Chondrocyte (in vitro differentiated cells): ENCODE measurements at regions not wholly inside any gene's neighbourhood (a gene's known extent, or its start where the extent isn't known, plus 50 kb on each side); places are given as distances from the start of the nearest gene placed in this dataset.

ENCODE experiments used
- DNase-seq: peaks from one replicate; pipeline ENCODE4 v3.0.0; 2021; ENCODE audit warnings: mixed read lengths, low spot score
- H3K27ac Mint-ChIP-seq: one replicate; pipeline ENCODE4 v1.8.0; 2021; ENCODE audit warnings: mild to moderate bottlenecking, moderate library complexity, mixed read lengths; ENCODE audit not compliant: unreplicated experiment
- H3K27me3 Mint-ChIP-seq: 2 replicates; pipeline ENCODE4 v1.8.0; 2021; ENCODE audit warnings: low read depth, mixed read lengths
- H3K36me3 Mint-ChIP-seq: 2 replicates; pipeline ENCODE4 v1.8.0; 2021; ENCODE audit warnings: low read depth, mixed read lengths
- H3K4me1 Mint-ChIP-seq: 2 replicates; pipeline ENCODE4 v1.8.0; 2021; ENCODE audit warnings: low read depth, mild to moderate bottlenecking, mixed read lengths
- H3K4me3 Mint-ChIP-seq: one replicate; pipeline ENCODE4 v1.8.0; 2021; ENCODE audit warnings: mild to moderate bottlenecking, moderate library complexity, mixed read lengths; ENCODE audit not compliant: unreplicated experiment
- H3K9me3 Mint-ChIP-seq: 2 replicates; pipeline ENCODE4 v1.8.0; 2021; ENCODE audit warnings: low read depth, mixed read lengths
- CTCF ChIP-seq: fragments of 200-600 bp; sonication (generic); IDR thresholded peaks from 2 replicates; pipeline ENCODE4 v1.5.0; 2021; ENCODE audit warnings: antibody characterized with exemption, mild to moderate bottlenecking, moderate library complexity

- no peak for TF ChIP-seq CTCF
- Mint-ChIP-seq H3K27ac (no peak overlapping the region), H3K27me3 (no peaks in the 10 kb centered on the region), H3K4me1 (peaks cover 38% of the 10 kb centered on the region), H3K4me3 (no peak overlapping the region), H3K9me3 (no peaks in the 10 kb centered on the region), H3K36me3 (no peaks in the 10 kb centered on the region)
- DNase-seq = no peak
Observed at GRCh38 chr11:27287205-27287604, 75.8 kb downstream of the CCDC34 start.

- Mint-ChIP-seq H3K27me3 (no peaks in the 10 kb centered on the region), H3K27ac (no peak overlapping the region), H3K4me1 (peaks cover 47% of the 10 kb centered on the region), H3K9me3 (no peaks in the 10 kb centered on the region), H3K36me3 (no peaks in the 10 kb centered on the region), H3K4me3 (no peak overlapping the region)
- no peak for DNase-seq
- TF ChIP-seq CTCF = no peak
Observed at GRCh38 chr11:27285761-27286160, 77.3 kb downstream of the CCDC34 start.

GRCh38 chr11:27282806-27283205 is 80.2 kb downstream of the CCDC34 start:
- H3K4me1 Mint-ChIP-seq = peaks cover 38% of the 10 kb centered on the region
- H3K36me3 Mint-ChIP-seq = no peaks in the 10 kb centered on the region
- no peaks in the 10 kb centered on the region for H3K27me3 Mint-ChIP-seq
- H3K4me3 Mint-ChIP-seq = no peak overlapping the region
- H3K27ac Mint-ChIP-seq = peak overlapping the region; percentile 86
- DNase-seq = no peak
- TF ChIP-seq CTCF = no peak
- no peaks in the 10 kb centered on the region for H3K9me3 Mint-ChIP-seq

- no peak for TF ChIP-seq CTCF
- Mint-ChIP-seq H3K4me1 (peaks cover 38% of the 10 kb centered on the region), H3K36me3 (no peaks in the 10 kb centered on the region), H3K27me3 (no peaks in the 10 kb centered on the region), H3K27ac (peak overlapping the region; percentile 86), H3K4me3 (no peak overlapping the region), H3K9me3 (no peaks in the 10 kb centered on the region)
- DNase-seq = no peak
Observed at GRCh38 chr11:27281740-27282590, 81.0 kb downstream of the CCDC34 start.

- Mint-ChIP-seq H3K36me3 (no peaks in the 10 kb centered on the region), H3K4me3 (no peak overlapping the region), H3K4me1 (peaks cover 38% of the 10 kb centered on the region), H3K27me3 (no peaks in the 10 kb centered on the region), H3K9me3 (no peaks in the 10 kb centered on the region), H3K27ac (peak overlapping the region; percentile 86)
- no peak for DNase-seq
- no peak for TF ChIP-seq CTCF
Observed at GRCh38 chr11:27281276-27281675, 81.7 kb downstream of the CCDC34 start.
